ENCODE measurements at regions not wholly inside any gene's neighbourhood (a gene's known extent, or its start where the extent isn't known, plus 50 kb on each side); places are given as distances from the start of the nearest gene placed in this dataset.

DNA sequence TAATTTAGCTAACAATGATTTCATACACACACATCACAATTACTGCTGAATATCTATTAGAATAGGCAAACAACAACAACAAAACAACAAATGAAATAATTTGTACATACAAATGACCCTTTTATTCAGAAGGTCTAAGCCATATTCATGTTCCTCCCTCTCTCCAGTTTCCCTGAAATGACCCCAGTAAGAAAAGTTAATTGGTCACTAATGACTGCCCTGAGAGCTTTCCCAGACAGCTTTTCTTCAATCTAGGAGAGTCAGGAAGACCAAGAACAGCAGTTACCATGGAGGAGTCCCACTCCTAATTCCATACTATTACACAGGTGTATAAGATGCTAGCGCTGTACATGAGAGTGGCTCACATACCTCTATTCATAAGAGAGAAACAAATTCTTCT is 121.2 kb upstream of the GRIP1 start:
- TF ChIP-seq, protein P1, sequence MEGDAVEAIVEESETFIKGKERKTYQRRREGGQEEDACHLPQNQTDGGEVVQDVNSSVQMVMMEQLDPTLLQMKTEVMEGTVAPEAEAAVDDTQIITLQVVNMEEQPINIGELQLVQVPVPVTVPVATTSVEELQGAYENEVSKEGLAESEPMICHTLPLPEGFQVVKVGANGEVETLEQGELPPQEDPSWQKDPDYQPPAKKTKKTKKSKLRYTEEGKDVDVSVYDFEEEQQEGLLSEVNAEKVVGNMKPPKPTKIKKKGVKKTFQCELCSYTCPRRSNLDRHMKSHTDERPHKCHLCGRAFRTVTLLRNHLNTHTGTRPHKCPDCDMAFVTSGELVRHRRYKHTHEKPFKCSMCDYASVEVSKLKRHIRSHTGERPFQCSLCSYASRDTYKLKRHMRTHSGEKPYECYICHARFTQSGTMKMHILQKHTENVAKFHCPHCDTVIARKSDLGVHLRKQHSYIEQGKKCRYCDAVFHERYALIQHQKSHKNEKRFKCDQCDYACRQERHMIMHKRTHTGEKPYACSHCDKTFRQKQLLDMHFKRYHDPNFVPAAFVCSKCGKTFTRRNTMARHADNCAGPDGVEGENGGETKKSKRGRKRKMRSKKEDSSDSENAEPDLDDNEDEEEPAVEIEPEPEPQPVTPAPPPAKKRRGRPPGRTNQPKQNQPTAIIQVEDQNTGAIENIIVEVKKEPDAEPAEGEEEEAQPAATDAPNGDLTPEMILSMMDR (optimal IDR thresholded peaks at IDR 0.05 in 1 of 3, IDR thresholded peaks at IDR 0.05 in 1 of 3, conservative IDR thresholded peaks at IDR 0.05 in 1 of 3; ENCODE audit: extremely low read depth in 1 of 3, insufficient read depth in 2 of 3, low read length in 3 of 3) = no peak
- TF ChIP-seq EZH2 (IDR thresholded peaks at IDR 0.05; ENCODE audit: low read length) = no peak
- no peak for DNase-seq (ENCODE audit: low read depth, low spot score)
- FAIRE-seq = no peak
- peaks cover 2% of the 10 kb centered on the region for H4K20me1 ChIP-seq (ENCODE audit: control insufficient read depth, extremely low read depth, insufficient read depth, low read length)
- no peaks in the 10 kb centered on the region for H3K9me3 ChIP-seq (ENCODE audit: control insufficient read depth, low read depth, low read length)
- no peak overlapping the region for H3K4me2 ChIP-seq (ENCODE audit: control insufficient read depth, extremely low read depth, insufficient read depth, low read depth, low read length)
- no peak overlapping the region for H3K4me3 ChIP-seq (ENCODE audit: control insufficient read depth in 2 of 3, extremely low read depth in 1 of 3, insufficient read depth in 2 of 3, low read depth in 1 of 3, low read length in 3 of 3)
- no peaks in the 10 kb centered on the region for H3K9me1 ChIP-seq (ENCODE audit: control insufficient read depth, extremely low read depth, insufficient read depth, low read length)
- H3K27me3 ChIP-seq (ENCODE audit: control insufficient read depth, extremely low read depth, insufficient read depth, low read length) = no peaks in the 10 kb centered on the region
- H3K27ac ChIP-seq (ENCODE audit: control insufficient read depth, insufficient read depth, low read length) = no peak overlapping the region
- no peak overlapping the region for H2AFZ ChIP-seq (ENCODE audit: control insufficient read depth, low read length)
- dilution Hi-C loops (cut with MboI; ENCODE audit: extremely low pct_ligation_motif_present, low sequenced_read_pairs) = no loop called here
- no peaks in the 10 kb centered on the region for H3K36me3 ChIP-seq (ENCODE audit: control insufficient read depth in 2 of 2, extremely low read depth in 1 of 2, insufficient read depth in 2 of 2, low read length in 2 of 2)
- no peaks in the 10 kb centered on the region for H3K79me2 ChIP-seq (ENCODE audit: control insufficient read depth, insufficient read depth, low read length)
- no peak overlapping the region for H3K9ac ChIP-seq (ENCODE audit: control insufficient read depth, extremely low read depth, insufficient read depth, low read length)
- H3K4me1 ChIP-seq (ENCODE audit: control insufficient read depth, extremely low read depth, insufficient read depth, low read length) = no peaks in the 10 kb centered on the region

DNA sequence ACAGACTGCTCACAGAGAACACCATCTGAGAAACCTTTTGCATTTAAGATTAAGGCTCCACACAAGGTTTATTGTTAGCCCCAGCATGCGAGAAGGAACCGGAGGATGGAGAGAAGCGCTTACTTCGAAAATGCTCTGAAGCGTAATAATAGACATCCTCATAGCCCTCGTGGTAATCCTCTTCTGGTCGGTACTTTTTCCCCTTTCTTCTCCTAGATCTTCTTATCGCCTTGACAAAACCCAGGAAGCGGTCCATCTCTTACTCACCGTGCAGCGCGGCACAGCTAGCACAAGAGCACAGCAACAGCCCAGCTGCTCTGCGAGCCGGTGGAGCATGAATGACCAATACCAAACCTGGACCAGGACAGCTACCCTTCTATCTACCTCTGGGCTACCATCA is 125.1 kb upstream of the GRIP1 start:
- Histone ChIP-seq H2AFZ (ENCODE audit: control insufficient read depth, low read length) (no peak overlapping the region), H3K27ac (ENCODE audit: control insufficient read depth, insufficient read depth, low read length) (no peak overlapping the region), H3K4me3 (ENCODE audit: control insufficient read depth in 2 of 3, extremely low read depth in 1 of 3, insufficient read depth in 2 of 3, low read depth in 1 of 3, low read length in 3 of 3) (no peak overlapping the region), H4K20me1 (ENCODE audit: control insufficient read depth, extremely low read depth, insufficient read depth, low read length) (peaks cover 2% of the 10 kb centered on the region), H3K79me2 (ENCODE audit: control insufficient read depth, insufficient read depth, low read length) (no peaks in the 10 kb centered on the region), H3K4me2 (ENCODE audit: control insufficient read depth, extremely low read depth, insufficient read depth, low read depth, low read length) (no peak overlapping the region), H3K9me3 (ENCODE audit: control insufficient read depth, low read depth, low read length) (no peaks in the 10 kb centered on the region), H3K4me1 (ENCODE audit: control insufficient read depth, extremely low read depth, insufficient read depth, low read length) (no peaks in the 10 kb centered on the region), H3K9me1 (ENCODE audit: control insufficient read depth, extremely low read depth, insufficient read depth, low read length) (no peaks in the 10 kb centered on the region), H3K9ac (ENCODE audit: control insufficient read depth, extremely low read depth, insufficient read depth, low read length) (no peak overlapping the region), H3K27me3 (ENCODE audit: control insufficient read depth, extremely low read depth, insufficient read depth, low read length) (no peaks in the 10 kb centered on the region), H3K36me3 (ENCODE audit: control insufficient read depth in 2 of 2, extremely low read depth in 1 of 2, insufficient read depth in 2 of 2, low read length in 2 of 2) (no peaks in the 10 kb centered on the region)
- TF ChIP-seq, protein P1 (optimal IDR thresholded peaks at IDR 0.05 in 1 of 3, IDR thresholded peaks at IDR 0.05 in 1 of 3, conservative IDR thresholded peaks at IDR 0.05 in 1 of 3; ENCODE audit: extremely low read depth in 1 of 3, insufficient read depth in 2 of 3, low read length in 3 of 3) = no peak
- TF ChIP-seq EZH2 (IDR thresholded peaks at IDR 0.05; ENCODE audit: low read length) = no peak
- DNase-seq (ENCODE audit: low read depth, low spot score) (no peak), FAIRE-seq (no peak)
- dilution Hi-C loops (cut with MboI; ENCODE audit: extremely low pct_ligation_motif_present, low sequenced_read_pairs) = no loop called here

All from keratinocyte (primary cell).